Spleen (tissue), 11 donors: ENCODE measurements at regions not wholly inside any gene's neighbourhood (a gene's known extent, or its start where the extent isn't known, plus 50 kb on each side); places are given as distances from the start of the nearest gene placed in this dataset.

Experiments
- DNase-seq: peaks from one replicate; pipeline ENCODE4 v3.0.0-alpha.2; 2020
- H3K27ac ChIP-seq, 8 donors: fragments of 200-600 bp; sonication (generic) in 7 of 8; 1 replicate in 4 of 8; 2 replicates in 4 of 8; pipeline versions ENCODE4 v1.5.0 to v1.8.0; 2016 to 2021; ENCODE audit warnings: inconsistent platforms in 4 of 8, mild to moderate bottlenecking in 4 of 8, moderate library complexity in 1 of 8
- H3K27me3 ChIP-seq, 7 donors: fragments of 200-600 bp; sonication (generic) in 6 of 7; replicated peaks in 1 of 7; 1 replicate in 4 of 7; 2 replicates in 3 of 7; pipeline versions ENCODE4 v1.5.0 to v1.8.0; 2016 to 2021; ENCODE audit warnings: inconsistent platforms in 3 of 7, mild to moderate bottlenecking in 1 of 7
- H3K36me3 ChIP-seq, 6 donors: fragments of 200-600 bp; sonication (generic) in 5 of 6; 1 replicate in 4 of 6; 2 replicates in 2 of 6; pipeline versions ENCODE4 v1.5.0 to v1.8.0; 2016 to 2021; ENCODE audit warnings: inconsistent platforms in 2 of 6
- H3K4me1 ChIP-seq, 6 donors: fragments of 200-600 bp; sonication (generic) in 5 of 6; 1 replicate in 3 of 6; 2 replicates in 3 of 6; pipeline versions ENCODE4 v1.5.0 to v1.8.0; 2016 to 2021; ENCODE audit warnings: inconsistent platforms in 3 of 6
- H3K4me3 ChIP-seq, 8 donors: fragments of 200-600 bp; sonication (generic) in 7 of 8; 1 replicate in 4 of 8; 2 replicates in 4 of 8; pipeline versions ENCODE4 v1.5.0 to v1.8.0; 2016 to 2021; ENCODE audit warnings: inconsistent platforms in 4 of 8, mild to moderate bottlenecking in 4 of 8, moderate library complexity in 2 of 8
- H3K9me3 ChIP-seq, 8 donors: fragments of 200-600 bp; sonication (generic) in 7 of 8; 1 replicate in 4 of 8; 2 replicates in 4 of 8; pipeline versions ENCODE4 v1.5.0 to v1.8.0; 2016 to 2021; ENCODE audit warnings: inconsistent platforms in 4 of 8
- CTCF ChIP-seq, 11 experiments: fragments of 200-600 bp in 7 of 11; fragments of 450-650 bp in 4 of 11; sonication (generic) in 4 of 11; IDR thresholded peaks in 8 of 11; conservative IDR thresholded peaks in 3 of 11; 1 replicate in 7 of 11; 2 replicates in 4 of 11; pipeline versions ENCODE4 v1.4.0 to v1.8.0; 2016 to 2021; ENCODE audit warnings: antibody characterized with exemption in 11 of 11, inconsistent platforms in 4 of 11, mild to moderate bottlenecking in 1 of 11
- POLR2A ChIP-seq, 3 donors: fragments of 450-650 bp; IDR thresholded peaks; one replicate each; pipeline ENCODE4 v1.5.1; 2017; ENCODE audit warnings: antibody characterized with exemption in 3 of 3, mild to moderate bottlenecking in 1 of 3
- POLR2AphosphoS5 ChIP-seq, 3 donors: sonication (generic); formaldehyde crosslinking; IDR thresholded peaks; one replicate each; pipeline ENCODE4 v1.5.1; 2017; ENCODE audit warnings: antibody characterized with exemption in 3 of 3
- WGBS, 5 donors: extraction: QIAGEN DNeasy Blood & Tissue Kit in 3 of 5; methylation state at CpG; one replicate each; pipeline versions ENCODE4 v1.1.5 to v1.1.7; 2013 to 2018; 5-methylcytosine and 5-hydroxymethylcytosine counted together
- intact Hi-C: fragments of 100-400 bp; cut with DNase I; formaldehyde crosslinking; loops from one replicate; pipeline ENCODE4 v1.15.0; 2023; ENCODE audit warnings: low total_unique reads
- donor health status: healthy with polysubstance abuse.
- donor health status: DM: no; HTN: no; CAD: no; lungs with moderate emphysema.
- donor health status: DM: no; HTN: no; CAD: no.
- donor health status: Bipolar disorder and iron deficiency.
- donor health status: healthy.
- donor health status: DM: no; HTN: no; CAD: no.
- donor health status: DM: yes; HTN: yes; CAD: no.

GRCh38 chr6:113623129-113623528, 234.0 kb upstream of the MARCKS start:
- no peaks in the 10 kb centered on the region for H3K9me3 ChIP-seq
- intact Hi-C loops: no loop called here

DNA sequence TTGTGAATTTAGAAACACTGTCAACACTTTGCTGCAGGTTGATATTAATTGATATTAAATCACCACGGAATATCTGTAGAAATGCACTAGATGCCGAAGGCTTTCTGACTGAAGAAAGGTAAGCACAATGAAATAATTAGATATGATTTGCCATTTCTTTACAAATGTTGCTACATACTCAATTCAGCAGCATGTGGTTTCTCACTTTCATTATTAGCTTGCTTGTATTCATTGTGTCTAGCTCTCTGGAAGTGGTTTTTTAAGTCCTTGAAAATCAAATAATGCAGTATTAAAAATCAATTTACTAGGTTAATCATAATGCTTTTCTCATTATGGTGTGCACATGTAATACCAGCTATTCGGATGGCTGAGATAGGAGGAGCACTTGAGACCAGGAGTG, 231.3 kb upstream of the MARCKS start:
- Histone ChIP-seq H3K27ac (no peak overlapping the region), H3K4me1 (peaks cover 9 to 52% (median 34%) of the 10 kb centered on the region in 6 donors), H3K36me3 (no peaks in the 10 kb centered on the region), H3K4me3 (no peak overlapping the region), H3K9me3 (no peaks in the 10 kb centered on the region), H3K27me3 (no peaks in the 10 kb centered on the region)
- WGBS, 5 donors: 74 to 81% (median 77%) methylated on average over 3 of the region's 3 CpGs
- intact Hi-C loops: no loop called here
- DNase-seq: no peak
- TF ChIP-seq CTCF (IDR thresholded peaks at IDR 0.05 in 8 of 11, conservative IDR thresholded peaks at IDR 0.05 in 3 of 11): no peak
- no peak for TF ChIP-seq POLR2AphosphoS5 (IDR thresholded peaks at IDR 0.05)
- no peak for TF ChIP-seq POLR2A (IDR thresholded peaks at IDR 0.05)

More at GRCh38 chr6:113623129-113623528, 234.0 kb upstream of the MARCKS start:
- H3K36me3 ChIP-seq: no peaks in the 10 kb centered on the region
- TF ChIP-seq POLR2A (IDR thresholded peaks at IDR 0.05) (no peak), CTCF (IDR thresholded peaks at IDR 0.05 in 8 of 11, conservative IDR thresholded peaks at IDR 0.05 in 3 of 11) (no peak), POLR2AphosphoS5 (IDR thresholded peaks at IDR 0.05) (no peak)
- peaks cover 0 to 28% (median 16%) of the 10 kb centered on the region in 6 donors for H3K4me1 ChIP-seq
- H3K27ac ChIP-seq: no peak overlapping the region
- DNase-seq: no peak
- no peak overlapping the region for H3K4me3 ChIP-seq
- no peaks in the 10 kb centered on the region for H3K27me3 ChIP-seq

DNA sequence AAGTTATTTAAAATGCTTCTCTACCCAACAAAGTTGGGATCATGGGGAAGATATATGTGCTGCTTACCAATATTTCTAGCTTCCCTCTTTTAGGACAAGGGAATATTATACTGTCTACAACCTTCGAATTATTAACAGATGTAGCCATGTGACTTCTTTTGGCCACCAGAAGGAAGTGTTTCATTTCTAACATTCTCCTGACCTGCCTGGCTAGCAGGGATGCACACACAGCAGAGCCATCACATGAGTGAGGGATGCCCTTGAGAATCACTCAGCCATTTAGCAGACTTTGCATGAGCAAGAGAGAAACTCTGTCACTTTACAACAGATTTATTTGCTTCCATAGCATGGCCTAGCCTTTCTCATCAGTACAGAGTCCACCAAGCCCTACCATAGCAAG, 230.7 kb upstream of the MARCKS start:
- intact Hi-C loops: no loop called here
- no peak for DNase-seq
- 66 to 93% (median 81%) methylated on average over 1 of the region's 1 CpG for whole genome bisulfite sequencing, 5 donors
- peak overlapping the region in 1 of 8 donors; percentile 9 for H3K27ac ChIP-seq
- H3K27me3 ChIP-seq: no peaks in the 10 kb centered on the region
- no peaks in the 10 kb centered on the region for H3K9me3 ChIP-seq
- no peak for TF ChIP-seq POLR2A (IDR thresholded peaks at IDR 0.05)
- TF ChIP-seq CTCF (IDR thresholded peaks at IDR 0.05 in 8 of 11, conservative IDR thresholded peaks at IDR 0.05 in 3 of 11): no peak
- TF ChIP-seq POLR2AphosphoS5 (IDR thresholded peaks at IDR 0.05): no peak
- H3K36me3 ChIP-seq: no peaks in the 10 kb centered on the region
- H3K4me3 ChIP-seq: no peak overlapping the region
- peaks cover 11 to 58% (median 40%) of the 10 kb centered on the region in 6 donors for H3K4me1 ChIP-seq

GRCh38 chr6:113627480-113627879, 229.7 kb upstream of the MARCKS start:
- Histone ChIP-seq H3K4me1 (peaks cover 21 to 68% (median 50%) of the 10 kb centered on the region in 6 donors), H3K4me3 (no peak overlapping the region), H3K27ac (peak overlapping the region in 3 of 8 donors; percentile 26 to 90 (median 31)), H3K27me3 (no peaks in the 10 kb centered on the region), H3K9me3 (no peaks in the 10 kb centered on the region), H3K36me3 (no peaks in the 10 kb centered on the region)
- intact Hi-C loops: no loop called here
- TF ChIP-seq POLR2A (IDR thresholded peaks at IDR 0.05) (no peak), POLR2AphosphoS5 (IDR thresholded peaks at IDR 0.05) (no peak), CTCF (IDR thresholded peaks at IDR 0.05 in 8 of 11, conservative IDR thresholded peaks at IDR 0.05 in 3 of 11) (no peak)
- DNase-seq: no peak
- WGBS, 5 donors: 78 to 83% (median 79%) methylated on average over 2 of the region's 2 CpGs
